Stimulated activated CD8-positive, alpha-beta memory T cell treated with anti-CD3 and anti-CD28 coated beads, Interleukin-15, amount 100 ng/mL, for 1 hour (primary cell): ENCODE measurements at regions not wholly inside any gene's neighbourhood (a gene's known extent, or its start where the extent isn't known, plus 50 kb on each side); places are given as distances from the start of the nearest gene placed in this dataset.
"Not testable (repeated sequence)": the region's sequence is repeated elsewhere in the genome, so short reads cannot be mapped to it uniquely, and the experiment has no call there.

Experiments used
- DNase-seq: peaks from one replicate; pipeline ENCODE4 v3.0.0-alpha.2; 2020; ENCODE audit warnings: low read depth

- DNase-seq: no peak
Measured at GRCh38 chr1:213596729-213597128, 391.0 kb upstream of the PROX1 start.

- no peak for DNase-seq
Measured at GRCh38 chr1:213598263-213598662, 389.5 kb upstream of the PROX1 start.

GRCh38 chr1:213600879-213601278 lies 386.9 kb upstream of the PROX1 start:
- DNase-seq: no peak

- not testable (repeated sequence) for DNase-seq
Measured at GRCh38 chr1:213601705-213602104, 386.1 kb upstream of the PROX1 start.

GRCh38 chr1:213602796-213603486 lies 384.8 kb upstream of the PROX1 start:
- DNase-seq: no peak

- no peak for DNase-seq
Measured at GRCh38 chr1:213604477-213604876, 383.3 kb upstream of the PROX1 start.

GRCh38 chr1:213605732-213606131 lies 382.0 kb upstream of the PROX1 start:
- DNase-seq: no peak

- no peak for DNase-seq
Measured at GRCh38 chr1:213606252-213606820, 381.4 kb upstream of the PROX1 start.

- DNase-seq: no peak
Measured at GRCh38 chr1:213613549-213613948, 374.2 kb upstream of the PROX1 start.

GRCh38 chr1:213615226-213615916 lies 372.4 kb upstream of the PROX1 start:
- no peak for DNase-seq

GRCh38 chr1:213617133-213617532 lies 370.6 kb upstream of the PROX1 start:
- DNase-seq: no peak

- DNase-seq: no peak
Measured at GRCh38 chr1:213618094-213618493, 369.7 kb upstream of the PROX1 start.

- no peak for DNase-seq
Measured at GRCh38 chr1:213619026-213619425, 368.7 kb upstream of the PROX1 start.

- no peak for DNase-seq
Measured at GRCh38 chr1:213621077-213621476, 366.7 kb upstream of the PROX1 start.

- DNase-seq: no peak
Measured at GRCh38 chr1:213622365-213623063, 365.3 kb upstream of the PROX1 start.

GRCh38 chr1:213623064-213623581 lies 364.6 kb upstream of the PROX1 start:
- no peak for DNase-seq

- no peak for DNase-seq
Measured at GRCh38 chr1:213623862-213624261, 363.9 kb upstream of the PROX1 start.

GRCh38 chr1:213636778-213637177 lies 351.0 kb upstream of the PROX1 start:
- DNase-seq: not testable (repeated sequence)

- no peak for DNase-seq
Measured at GRCh38 chr1:213641312-213641711, 346.5 kb upstream of the PROX1 start.

- DNase-seq: no peak
Measured at GRCh38 chr1:213643360-213643759, 344.4 kb upstream of the PROX1 start.

GRCh38 chr1:213647864-213648650 lies 339.7 kb upstream of the PROX1 start:
- no peak for DNase-seq

- no peak for DNase-seq
Measured at GRCh38 chr1:213649373-213649772, 338.4 kb upstream of the PROX1 start.
